Effector memory CD4-positive, alpha-beta T cell (primary cell): ENCODE measurements at regions not wholly inside any gene's neighbourhood (a gene's known extent, or its start where the extent isn't known, plus 50 kb on each side); places are given as distances from the start of the nearest gene placed in this dataset.
"Not testable (repeated sequence)": the region's sequence is repeated elsewhere in the genome, so short reads cannot be mapped to it uniquely, and the experiment has no call there.

Experiments
- DNase-seq, 3 donors: peaks; one replicate each; pipeline ENCODE4 v3.0.0-alpha.2; 2020
- H3K27ac ChIP-seq: 2 replicates; pipeline ENCODE4 v1.7.0; 2013; ENCODE audit warnings: mild to moderate bottlenecking, low read length, moderate library complexity; ENCODE audit not compliant: insufficient read depth, poor library complexity, severe bottlenecking
- H3K27me3 ChIP-seq: replicated peaks from 2 replicates; pipeline ENCODE4 v1.7.0; 2013; ENCODE audit warnings: mild to moderate bottlenecking, low read length; ENCODE audit not compliant: insufficient read depth, control insufficient read depth, poor library complexity, severe bottlenecking
- H3K36me3 ChIP-seq: 2 replicates; pipeline ENCODE4 v1.7.0; 2013; ENCODE audit warnings: mild to moderate bottlenecking, low read length, moderate library complexity; ENCODE audit not compliant: control insufficient read depth, insufficient read depth
- H3K4me1 ChIP-seq: 2 replicates; pipeline ENCODE4 v1.7.0; 2013; ENCODE audit warnings: low read length, mild to moderate bottlenecking; ENCODE audit not compliant: control insufficient read depth, insufficient read depth, poor library complexity, severe bottlenecking
- H3K4me3 ChIP-seq: 2 replicates; pipeline ENCODE4 v1.7.0; 2013; ENCODE audit warnings: low read length, low read depth, mild to moderate bottlenecking; ENCODE audit not compliant: insufficient read depth, poor library complexity, severe bottlenecking
- H3K9me3 ChIP-seq: 2 replicates; pipeline ENCODE4 v1.7.0; 2013; ENCODE audit warnings: mild to moderate bottlenecking, low read length, moderate library complexity; ENCODE audit not compliant: control insufficient read depth

GRCh38 chr16:61091300-61091699 lies 944.9 kb downstream of the CDH8 start:
- H3K27ac ChIP-seq, H3K9me3 ChIP-seq, DNase-seq, H3K27me3 ChIP-seq, H3K4me1 ChIP-seq, H3K4me3 ChIP-seq, H3K36me3 ChIP-seq: not testable (repeated sequence)

GRCh38 chr16:61083711-61084110 lies 952.5 kb downstream of the CDH8 start:
- no peak overlapping the region for H3K4me3 ChIP-seq
- no peak overlapping the region for H3K27ac ChIP-seq
- no peaks in the 10 kb centered on the region for H3K36me3 ChIP-seq
- H3K9me3 ChIP-seq: no peaks in the 10 kb centered on the region
- no peaks in the 10 kb centered on the region for H3K4me1 ChIP-seq
- H3K27me3 ChIP-seq: no peaks in the 10 kb centered on the region
- no peak for DNase-seq

- Histone ChIP-seq H3K9me3 (peaks cover 8% of the 10 kb centered on the region), H3K4me1 (no peaks in the 10 kb centered on the region), H3K4me3 (no peak overlapping the region), H3K27ac (no peak overlapping the region), H3K27me3 (no peaks in the 10 kb centered on the region), H3K36me3 (no peaks in the 10 kb centered on the region)
- DNase-seq: no peak
Measured at GRCh38 chr16:61074324-61074723, 961.9 kb downstream of the CDH8 start.

- Histone ChIP-seq H3K4me1 (no peaks in the 10 kb centered on the region), H3K27ac (no peak overlapping the region), H3K4me3 (no peak overlapping the region), H3K9me3 (peaks cover 3% of the 10 kb centered on the region), H3K36me3 (no peaks in the 10 kb centered on the region), H3K27me3 (no peaks in the 10 kb centered on the region)
- DNase-seq: no peak
Measured at GRCh38 chr16:61057635-61058034, 978.6 kb downstream of the CDH8 start.

GRCh38 chr16:61050547-61050946 lies 985.7 kb downstream of the CDH8 start:
- no peak overlapping the region for H3K4me3 ChIP-seq

GRCh38 chr16:61045931-61046330 lies 990.3 kb downstream of the CDH8 start:
- H3K27me3 ChIP-seq: no peaks in the 10 kb centered on the region
- H3K4me1 ChIP-seq: no peaks in the 10 kb centered on the region
- no peak overlapping the region for H3K27ac ChIP-seq
- H3K9me3 ChIP-seq: no peaks in the 10 kb centered on the region
- no peaks in the 10 kb centered on the region for H3K36me3 ChIP-seq
- H3K4me3 ChIP-seq: no peak overlapping the region
- no peak for DNase-seq

More at GRCh38 chr16:61050547-61050946, 985.7 kb downstream of the CDH8 start:
- H3K27me3 ChIP-seq: no peaks in the 10 kb centered on the region
- H3K9me3 ChIP-seq: no peaks in the 10 kb centered on the region
- H3K36me3 ChIP-seq: no peaks in the 10 kb centered on the region
- H3K27ac ChIP-seq: no peak overlapping the region
- DNase-seq: no peak
- no peaks in the 10 kb centered on the region for H3K4me1 ChIP-seq

- H3K27me3 ChIP-seq: no peaks in the 10 kb centered on the region
- H3K4me3 ChIP-seq: no peak overlapping the region
- H3K9me3 ChIP-seq: no peaks in the 10 kb centered on the region
- H3K4me1 ChIP-seq: no peaks in the 10 kb centered on the region
- no peak for DNase-seq
- no peaks in the 10 kb centered on the region for H3K36me3 ChIP-seq
- H3K27ac ChIP-seq: no peak overlapping the region
Measured at GRCh38 chr16:61042737-61043136, 993.5 kb downstream of the CDH8 start.

- H3K36me3 ChIP-seq: no peaks in the 10 kb centered on the region
- H3K4me1 ChIP-seq: no peaks in the 10 kb centered on the region
- DNase-seq: no peak
- no peak overlapping the region for H3K27ac ChIP-seq
- no peak overlapping the region for H3K4me3 ChIP-seq
- H3K27me3 ChIP-seq: no peaks in the 10 kb centered on the region
- no peaks in the 10 kb centered on the region for H3K9me3 ChIP-seq
Measured at GRCh38 chr16:61030616-61031015, 1005.6 kb downstream of the CDH8 start.

- no peaks in the 10 kb centered on the region for H3K9me3 ChIP-seq
- H3K27ac ChIP-seq: no peak overlapping the region
- DNase-seq: no peak
Measured at GRCh38 chr16:61024180-61024900, 1011.9 kb downstream of the CDH8 start.

GRCh38 chr16:61014869-61015268 lies 1021.4 kb downstream of the CDH8 start:
- H3K4me3 ChIP-seq: no peak overlapping the region
- no peaks in the 10 kb centered on the region for H3K4me1 ChIP-seq
- H3K36me3 ChIP-seq: no peaks in the 10 kb centered on the region
- no peak overlapping the region for H3K27ac ChIP-seq
- H3K27me3 ChIP-seq: no peaks in the 10 kb centered on the region
- H3K9me3 ChIP-seq: no peaks in the 10 kb centered on the region
- no peak for DNase-seq

More at GRCh38 chr16:61024180-61024900, 1011.9 kb downstream of the CDH8 start:
- no peaks in the 10 kb centered on the region for H3K36me3 ChIP-seq
- H3K4me1 ChIP-seq: no peaks in the 10 kb centered on the region
- no peak overlapping the region for H3K4me3 ChIP-seq
- no peaks in the 10 kb centered on the region for H3K27me3 ChIP-seq
